GM06990 (cell line): ENCODE measurements at regions not wholly inside any gene's neighbourhood (a gene's known extent, or its start where the extent isn't known, plus 50 kb on each side); places are given as distances from the start of the nearest gene placed in this dataset.

Experiments used
- DNase-seq: peaks from one replicate; pipeline ENCODE4 v3.0.0-alpha.2; 2011; ENCODE audit not compliant: insufficient read length; ENCODE audit errors: extremely low read depth
- H3K27me3 ChIP-seq: replicated peaks from 2 replicates; pipeline ENCODE4 v1.6.0; 2011; ENCODE audit warnings: low read length; ENCODE audit not compliant: control insufficient read depth, insufficient read depth
- H3K36me3 ChIP-seq: 2 replicates; pipeline ENCODE4 v1.5.1; 2011; ENCODE audit warnings: low read length; ENCODE audit not compliant: control insufficient read depth, insufficient read depth
- H3K4me3 ChIP-seq: replicated peaks from 2 replicates; pipeline ENCODE4 v1.5.1; 2011; ENCODE audit warnings: low read depth, mild to moderate bottlenecking, control low read depth, low read length
- CTCF ChIP-seq: IDR thresholded peaks from 2 replicates; pipeline ENCODE4 v1.5.1; 2011; ENCODE audit warnings: low read length, control low read depth, mild to moderate bottlenecking, inconsistent platforms; ENCODE audit not compliant: insufficient read depth, poor library complexity, severe bottlenecking

- H3K27me3 ChIP-seq = peaks cover 2% of the 10 kb centered on the region; the same call in 1 of the 2 replicates
Measured at GRCh38 chr9:134983074-134983473, 65.4 kb upstream of the FCN1 start.

GRCh38 chr9:134983506-134984371 is 66.0 kb upstream of the FCN1 start:
- no peak for DNase-seq
- Histone ChIP-seq H3K27me3 (peaks cover 2% of the 10 kb centered on the region), H3K36me3 (no peaks in the 10 kb centered on the region), H3K4me3 (no peak overlapping the region)
- TF ChIP-seq CTCF = no peak

More at GRCh38 chr9:134983074-134983473, 65.4 kb upstream of the FCN1 start:
- no peaks in the 10 kb centered on the region for H3K36me3 ChIP-seq
- no peak for DNase-seq
- no peak overlapping the region for H3K4me3 ChIP-seq
- TF ChIP-seq CTCF = peak; percentile 65

- H3K4me3 ChIP-seq = no peak overlapping the region
- TF ChIP-seq CTCF = no peak
- peaks cover 2% of the 10 kb centered on the region for H3K27me3 ChIP-seq
- DNase-seq = no peak
- no peaks in the 10 kb centered on the region for H3K36me3 ChIP-seq
Measured at GRCh38 chr9:134984372-134985265, 66.9 kb upstream of the FCN1 start.

GRCh38 chr9:134985451-134985850 is 67.7 kb upstream of the FCN1 start:
- DNase-seq = no peak
- H3K27me3 ChIP-seq = peaks cover 2% of the 10 kb centered on the region
- TF ChIP-seq CTCF = no peak
- no peaks in the 10 kb centered on the region for H3K36me3 ChIP-seq
- no peak overlapping the region for H3K4me3 ChIP-seq

- no peaks in the 10 kb centered on the region for H3K36me3 ChIP-seq
- DNase-seq = no peak
- H3K4me3 ChIP-seq = no peak overlapping the region
- H3K27me3 ChIP-seq = peaks cover 2% of the 10 kb centered on the region
- TF ChIP-seq CTCF = no peak
Measured at GRCh38 chr9:134986957-134987356, 69.2 kb upstream of the FCN1 start.
